NB4 (cell line): ENCODE measurements at regions not wholly inside any gene's neighbourhood (a gene's known extent, or its start where the extent isn't known, plus 50 kb on each side); places are given as distances from the start of the nearest gene placed in this dataset.

ENCODE experiments used
- MYC ChIP-seq: IDR thresholded peaks from 2 replicates; pipeline ENCODE4 v1.6.1; 2011; ENCODE audit warnings: low read depth, low read length
- POLR2A ChIP-seq: IDR thresholded peaks from 2 replicates; pipeline ENCODE4 v1.6.1; 2011; ENCODE audit warnings: mild to moderate bottlenecking; ENCODE audit not compliant: insufficient read length; ENCODE audit errors: extremely low read depth
- TF ChIP-seq, protein P1 (sequence below): IDR thresholded peaks from one replicate; pipeline ENCODE4 v1.5.1; 2012; ENCODE audit warnings: low read depth, low read length
- TF ChIP-seq, protein P2 (sequence below): IDR thresholded peaks from 2 replicates; pipeline ENCODE4 v1.6.1; 2011; ENCODE audit warnings: low read depth, low read length

DNA sequence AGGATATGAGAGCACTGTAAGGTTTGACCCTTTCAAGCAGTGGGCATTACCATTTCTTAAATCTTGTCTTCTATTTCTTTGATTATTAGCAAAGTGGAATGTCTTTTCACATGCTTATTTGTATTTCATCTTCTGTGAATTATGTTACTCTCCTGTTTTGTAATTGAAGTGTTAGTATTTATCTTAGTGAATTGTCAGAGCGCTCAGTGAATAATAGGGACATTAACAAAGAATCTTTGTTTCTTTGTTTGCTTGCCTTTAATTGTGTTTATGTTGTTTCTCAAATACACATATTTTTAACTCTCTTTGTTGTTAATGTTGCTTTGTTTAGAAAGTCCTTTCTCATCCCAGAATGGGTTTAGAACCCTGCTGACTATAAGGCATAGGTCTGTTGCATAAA, 259.3 kb downstream of the RRAGC start:
- TF ChIP-seq, protein P1, sequence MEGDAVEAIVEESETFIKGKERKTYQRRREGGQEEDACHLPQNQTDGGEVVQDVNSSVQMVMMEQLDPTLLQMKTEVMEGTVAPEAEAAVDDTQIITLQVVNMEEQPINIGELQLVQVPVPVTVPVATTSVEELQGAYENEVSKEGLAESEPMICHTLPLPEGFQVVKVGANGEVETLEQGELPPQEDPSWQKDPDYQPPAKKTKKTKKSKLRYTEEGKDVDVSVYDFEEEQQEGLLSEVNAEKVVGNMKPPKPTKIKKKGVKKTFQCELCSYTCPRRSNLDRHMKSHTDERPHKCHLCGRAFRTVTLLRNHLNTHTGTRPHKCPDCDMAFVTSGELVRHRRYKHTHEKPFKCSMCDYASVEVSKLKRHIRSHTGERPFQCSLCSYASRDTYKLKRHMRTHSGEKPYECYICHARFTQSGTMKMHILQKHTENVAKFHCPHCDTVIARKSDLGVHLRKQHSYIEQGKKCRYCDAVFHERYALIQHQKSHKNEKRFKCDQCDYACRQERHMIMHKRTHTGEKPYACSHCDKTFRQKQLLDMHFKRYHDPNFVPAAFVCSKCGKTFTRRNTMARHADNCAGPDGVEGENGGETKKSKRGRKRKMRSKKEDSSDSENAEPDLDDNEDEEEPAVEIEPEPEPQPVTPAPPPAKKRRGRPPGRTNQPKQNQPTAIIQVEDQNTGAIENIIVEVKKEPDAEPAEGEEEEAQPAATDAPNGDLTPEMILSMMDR, result no peak
- TF ChIP-seq POLR2A (no peak), MYC (no peak)
- TF ChIP-seq, protein P2, sequence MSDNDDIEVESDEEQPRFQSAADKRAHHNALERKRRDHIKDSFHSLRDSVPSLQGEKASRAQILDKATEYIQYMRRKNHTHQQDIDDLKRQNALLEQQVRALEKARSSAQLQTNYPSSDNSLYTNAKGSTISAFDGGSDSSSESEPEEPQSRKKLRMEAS, result no peak
